ENCODE measurements at regions not wholly inside any gene's neighbourhood (a gene's known extent, or its start where the extent isn't known, plus 50 kb on each side); places are given as distances from the start of the nearest gene placed in this dataset.

DNA sequence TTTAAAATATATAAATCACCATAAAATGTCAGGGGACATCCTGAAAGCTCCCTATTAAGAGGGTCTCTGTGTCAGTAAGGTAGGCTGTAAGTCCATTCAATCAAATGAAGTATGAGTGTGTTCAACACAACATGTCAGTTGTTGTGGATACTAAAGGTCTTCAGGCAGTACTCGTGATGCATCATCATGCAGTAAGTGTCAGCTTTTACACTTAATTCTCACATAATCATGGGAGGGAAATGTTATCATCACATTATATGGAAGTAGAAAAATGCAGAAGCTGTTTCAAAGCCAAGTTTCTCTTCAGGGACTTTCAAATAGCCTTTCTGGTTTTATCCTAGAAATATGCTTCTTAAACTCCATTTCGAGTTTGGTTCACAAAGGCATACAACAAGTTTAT is 477.1 kb upstream of the ID2 start:
- Histone ChIP-seq H4K20me1 (ENCODE audit: insufficient read depth) (no peaks in the 10 kb centered on the region), H3K27ac (no peak overlapping the region), H3K9me3 (ENCODE audit: low read depth) (peaks cover 3% of the 10 kb centered on the region), H3K27me3 (replicated peaks; ENCODE audit: insufficient read depth) (no peaks in the 10 kb centered on the region), H3K79me2 (ENCODE audit: insufficient read depth) (no peaks in the 10 kb centered on the region), H3K9me2 (ENCODE audit: insufficient read depth) (no peaks in the 10 kb centered on the region), H3K4me1 (ENCODE audit: insufficient read depth) (no peaks in the 10 kb centered on the region), H3K4me3 (no peak overlapping the region), H3F3A (ENCODE audit: insufficient read depth) (no peaks in the 10 kb centered on the region), H3K9ac (no peak overlapping the region), H3K4me2 (ENCODE audit: unreplicated experiment) (no peak overlapping the region), H3K36me3 (ENCODE audit: low read depth) (no peaks in the 10 kb centered on the region), H2AFZ (no peak overlapping the region)
- TF ChIP-seq EZH2 (IDR thresholded peaks at IDR 0.05; ENCODE audit: insufficient read depth, poor library complexity, severe bottlenecking) (no peak), EZH2phosphoT487 (IDR thresholded peaks at IDR 0.05; ENCODE audit: insufficient read depth, low read depth) (no peak)
- in situ Hi-C loops (cut with MboI) = no loop called here
- peak; percentile 18 for DNase-seq
- 93 to 95% methylated on average over 2 of the region's 2 CpGs for WGBS, 2 experiments (ENCODE audit: low coverage in 1 of 2, low lambda C conversion rate in 2 of 2, missing lambda C conversion rate in 2 of 2)

DNA sequence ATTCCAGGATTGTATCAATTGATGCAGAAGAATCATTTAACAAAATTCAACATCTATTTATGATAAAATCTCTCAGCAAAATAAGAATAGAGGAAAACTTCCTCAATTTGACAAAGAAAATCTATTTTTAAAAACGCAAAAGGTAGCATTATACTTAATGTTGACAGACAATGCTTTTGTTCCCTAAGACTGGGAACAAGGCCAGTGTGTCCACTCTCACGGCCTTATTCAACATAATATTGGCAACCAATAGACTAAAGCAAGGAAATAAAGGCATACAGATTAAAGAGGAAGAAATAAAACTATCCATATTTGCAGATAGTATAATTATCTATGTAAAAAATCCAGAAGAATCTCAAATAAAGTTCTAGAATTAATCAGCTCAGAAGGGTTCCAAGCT is 472.4 kb upstream of the ID2 start:
- 67 to 80% methylated on average over 2 of the region's 2 CpGs for WGBS, 2 experiments (ENCODE audit: low coverage in 1 of 2, low lambda C conversion rate in 2 of 2, missing lambda C conversion rate in 2 of 2)
- TF ChIP-seq EZH2phosphoT487 (IDR thresholded peaks at IDR 0.05; ENCODE audit: insufficient read depth, low read depth) = no peak
- no peak for TF ChIP-seq EZH2 (IDR thresholded peaks at IDR 0.05; ENCODE audit: insufficient read depth, poor library complexity, severe bottlenecking)

DNA sequence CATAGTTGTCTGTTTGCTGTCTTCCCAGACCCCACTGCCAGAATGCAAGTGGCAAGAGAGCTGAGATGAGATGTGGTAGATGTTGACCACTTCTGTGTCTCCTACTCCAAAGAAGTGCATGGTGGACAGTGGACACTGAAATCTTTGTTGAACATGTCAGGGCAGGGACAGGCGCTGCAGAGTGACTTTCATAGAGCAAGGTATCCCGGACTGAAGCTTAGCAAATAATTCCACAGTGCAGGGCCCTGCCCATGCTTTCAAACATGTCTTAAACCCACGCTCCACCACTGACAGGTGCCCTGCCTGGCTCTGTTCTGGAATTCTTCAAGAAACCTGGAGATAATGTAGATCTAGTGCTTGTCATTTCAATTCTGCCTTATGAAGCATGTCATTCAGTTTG is 470.5 kb upstream of the ID2 start:
- no peak for DNase-seq
- in situ Hi-C loops (cut with MboI) = no loop called here
- Histone ChIP-seq H3K4me1 (ENCODE audit: insufficient read depth) (0 out of 2 replicates have a peak, but pooled peaks cover 11% of the 10 kb centered on the region), H2AFZ (no peak overlapping the region), H3K4me3 (no peak overlapping the region), H3K79me2 (ENCODE audit: insufficient read depth) (no peaks in the 10 kb centered on the region), H3K9ac (no peak overlapping the region), H3K27me3 (replicated peaks; ENCODE audit: insufficient read depth) (no peaks in the 10 kb centered on the region), H4K20me1 (ENCODE audit: insufficient read depth) (no peaks in the 10 kb centered on the region), H3K9me3 (ENCODE audit: low read depth) (peaks cover 6% of the 10 kb centered on the region), H3K27ac (no peak overlapping the region), H3F3A (ENCODE audit: insufficient read depth) (0 out of 2 replicates have a peak, but pooled peaks cover 6% of the 10 kb centered on the region), H3K4me2 (ENCODE audit: unreplicated experiment) (no peak overlapping the region), H3K9me2 (ENCODE audit: insufficient read depth) (no peaks in the 10 kb centered on the region), H3K36me3 (ENCODE audit: low read depth) (no peaks in the 10 kb centered on the region)
- 92 to 96% methylated on average over 3 of the region's 3 CpGs for WGBS, 2 experiments (ENCODE audit: low coverage in 1 of 2, low lambda C conversion rate in 2 of 2, missing lambda C conversion rate in 2 of 2)
- TF ChIP-seq EZH2 (IDR thresholded peaks at IDR 0.05; ENCODE audit: insufficient read depth, poor library complexity, severe bottlenecking) = no peak
- TF ChIP-seq EZH2phosphoT487 (IDR thresholded peaks at IDR 0.05; ENCODE audit: insufficient read depth, low read depth) = no peak

More for the DNA sequence above, 472.4 kb upstream of the ID2 start:
- 0 out of 2 replicates have a peak, but pooled peaks cover 6% of the 10 kb centered on the region for H3K4me1 ChIP-seq (ENCODE audit: insufficient read depth)
- no peak overlapping the region for H3K27ac ChIP-seq
- no peak overlapping the region for H3K4me2 ChIP-seq (ENCODE audit: unreplicated experiment)
- no peak overlapping the region for H3K9ac ChIP-seq
- H3K9me3 ChIP-seq (ENCODE audit: low read depth) = peaks cover 6% of the 10 kb centered on the region
- DNase-seq = no peak
- no peaks in the 10 kb centered on the region for H3K79me2 ChIP-seq (ENCODE audit: insufficient read depth)
- no peak overlapping the region for H3K4me3 ChIP-seq
- in situ Hi-C loops (cut with MboI) = no loop called here
- 0 out of 2 replicates have a peak, but pooled peaks cover 6% of the 10 kb centered on the region for H3F3A ChIP-seq (ENCODE audit: insufficient read depth)
- H4K20me1 ChIP-seq (ENCODE audit: insufficient read depth) = no peaks in the 10 kb centered on the region
- H2AFZ ChIP-seq = no peak overlapping the region
- H3K27me3 ChIP-seq (replicated peaks; ENCODE audit: insufficient read depth) = no peaks in the 10 kb centered on the region
- H3K36me3 ChIP-seq (ENCODE audit: low read depth) = no peaks in the 10 kb centered on the region
- no peaks in the 10 kb centered on the region for H3K9me2 ChIP-seq (ENCODE audit: insufficient read depth)

DNA sequence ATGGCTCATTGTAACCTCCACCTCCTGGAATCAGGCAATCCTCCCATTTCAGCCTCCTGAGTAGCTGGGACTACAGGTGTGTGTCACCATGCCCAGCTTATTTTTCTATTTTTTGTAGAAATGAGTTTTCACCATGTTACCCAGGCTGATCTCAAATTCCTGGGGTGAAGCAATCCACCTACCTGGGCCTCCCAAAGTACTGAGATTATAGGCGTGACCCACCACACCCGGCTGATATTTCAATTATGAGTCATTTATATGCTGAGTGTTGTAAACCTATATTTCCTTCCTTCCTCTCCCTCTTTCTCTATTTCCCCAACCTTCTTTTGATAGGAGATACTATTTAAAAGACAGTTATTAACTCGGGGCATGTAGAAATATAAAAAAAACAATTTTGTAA is 469.6 kb upstream of the ID2 start:
- no peaks in the 10 kb centered on the region for H4K20me1 ChIP-seq (ENCODE audit: insufficient read depth)
- no peak overlapping the region for H3K27ac ChIP-seq
- H3K9me2 ChIP-seq (ENCODE audit: insufficient read depth) = no peaks in the 10 kb centered on the region
- no peak overlapping the region for H2AFZ ChIP-seq
- 93 to 98% methylated on average over 3 of the region's 3 CpGs for WGBS, 2 experiments (ENCODE audit: low coverage in 1 of 2, low lambda C conversion rate in 2 of 2, missing lambda C conversion rate in 2 of 2)
- peaks cover 6% of the 10 kb centered on the region for H3K9me3 ChIP-seq (ENCODE audit: low read depth)
- 0 out of 2 replicates have a peak, but pooled peaks cover 11% of the 10 kb centered on the region for H3K4me1 ChIP-seq (ENCODE audit: insufficient read depth)
- H3F3A ChIP-seq (ENCODE audit: insufficient read depth) = 0 out of 2 replicates have a peak, but pooled peaks cover 6% of the 10 kb centered on the region
- no peaks in the 10 kb centered on the region for H3K27me3 ChIP-seq (replicated peaks; ENCODE audit: insufficient read depth)
- H3K4me2 ChIP-seq (ENCODE audit: unreplicated experiment) = no peak overlapping the region
- H3K9ac ChIP-seq = no peak overlapping the region
- in situ Hi-C loops (cut with MboI) = no loop called here
- H3K36me3 ChIP-seq (ENCODE audit: low read depth) = no peaks in the 10 kb centered on the region
- DNase-seq = no peak
- no peak overlapping the region for H3K4me3 ChIP-seq
- TF ChIP-seq EZH2phosphoT487 (IDR thresholded peaks at IDR 0.05; ENCODE audit: insufficient read depth, low read depth) (no peak), EZH2 (IDR thresholded peaks at IDR 0.05; ENCODE audit: insufficient read depth, poor library complexity, severe bottlenecking) (no peak)
- H3K79me2 ChIP-seq (ENCODE audit: insufficient read depth) = no peaks in the 10 kb centered on the region

All from GM23248 (cell line).